CD4-positive, alpha-beta T cell treated with Interleukin-6 at 100 ng/mL for 8 hours (primary cell): ENCODE measurements at regions not wholly inside any gene's neighbourhood (a gene's known extent, or its start where the extent isn't known, plus 50 kb on each side); places are given as distances from the start of the nearest gene placed in this dataset.
"Not testable (repeated sequence)": the region's sequence is repeated elsewhere in the genome, so short reads cannot be mapped to it uniquely, and the experiment has no call there.

Experiments used
- DNase-seq: peaks from one replicate; pipeline ENCODE4 v3.0.0-alpha.2; 2020; ENCODE audit warnings: mixed read lengths, low spot score

DNA sequence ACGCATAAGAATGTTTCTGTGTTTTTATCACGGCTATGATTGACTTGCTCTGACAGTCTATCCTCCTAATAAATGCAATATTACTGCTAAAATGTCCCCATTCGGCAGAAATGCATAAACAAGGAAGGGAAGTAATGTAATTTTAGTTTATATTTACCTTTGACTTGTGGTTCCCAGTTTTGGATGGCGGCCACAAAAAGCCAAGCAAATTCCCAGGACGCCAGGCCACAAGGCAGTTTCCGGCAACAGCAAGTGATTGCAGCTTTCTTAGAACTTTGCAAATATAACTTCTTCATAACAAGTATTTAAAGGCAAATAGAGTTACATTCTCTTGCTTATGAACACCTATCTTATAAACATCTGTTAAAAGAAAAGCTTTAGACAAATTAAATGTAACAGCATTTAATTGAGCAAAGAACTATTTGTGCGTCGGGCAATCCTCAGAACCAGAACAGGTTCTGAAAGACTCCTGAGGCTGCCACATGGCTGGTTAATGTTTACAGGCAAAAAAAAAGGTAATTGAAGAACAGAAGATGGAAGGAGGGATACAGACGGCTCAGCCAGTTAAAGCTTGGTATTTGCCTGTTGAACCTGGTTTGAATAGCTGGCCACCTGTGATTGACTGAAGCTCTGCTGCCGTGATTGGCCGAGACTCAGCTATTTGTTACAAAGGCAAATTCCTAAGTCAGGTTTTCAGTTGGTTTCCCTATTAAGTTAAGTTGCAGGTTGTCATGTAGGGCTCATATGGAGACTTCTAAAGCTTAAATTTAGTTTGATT is 80.8 kb downstream of the C21orf91 start:
- no peak for DNase-seq

DNA sequence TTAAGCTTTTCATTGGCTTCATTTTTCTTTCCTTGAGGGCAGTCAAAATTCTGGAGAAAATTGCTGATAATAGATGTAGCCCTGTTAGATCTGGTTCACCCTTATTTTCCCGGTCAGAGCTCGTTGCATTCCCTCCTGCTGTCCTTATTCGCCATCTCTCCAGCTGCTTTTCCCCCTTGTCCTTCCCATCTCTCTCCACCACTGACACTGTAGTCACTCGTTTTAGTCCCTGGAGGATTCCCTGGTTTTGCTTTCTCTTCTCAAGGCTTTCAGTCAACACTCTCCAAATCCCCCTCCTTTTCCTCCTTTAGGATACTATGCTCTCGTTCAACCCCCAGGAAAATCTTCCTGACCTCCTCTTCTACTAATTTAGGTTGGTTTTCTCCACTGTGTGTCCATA is 83.1 kb downstream of the C21orf91 start:
- no peak for DNase-seq

DNA sequence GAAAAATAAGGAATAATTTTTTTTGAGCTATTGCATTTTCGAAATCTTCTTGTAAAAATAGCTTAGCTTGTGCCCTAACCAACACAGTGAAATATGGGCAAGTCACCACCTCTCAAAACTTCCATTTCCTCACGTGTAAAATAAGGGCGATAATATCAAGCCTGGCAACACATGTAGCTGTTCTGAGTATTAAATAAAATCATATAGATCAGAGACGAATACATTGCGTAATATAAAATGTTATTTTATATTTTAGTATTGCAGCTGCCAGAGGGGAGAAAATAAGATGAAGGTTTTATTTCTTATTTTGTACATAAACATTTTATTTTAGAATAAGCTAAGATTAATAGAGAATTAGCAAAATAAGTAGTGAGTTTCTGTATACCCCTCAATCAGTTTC is 85.9 kb downstream of the C21orf91 start:
- no peak for DNase-seq

DNA sequence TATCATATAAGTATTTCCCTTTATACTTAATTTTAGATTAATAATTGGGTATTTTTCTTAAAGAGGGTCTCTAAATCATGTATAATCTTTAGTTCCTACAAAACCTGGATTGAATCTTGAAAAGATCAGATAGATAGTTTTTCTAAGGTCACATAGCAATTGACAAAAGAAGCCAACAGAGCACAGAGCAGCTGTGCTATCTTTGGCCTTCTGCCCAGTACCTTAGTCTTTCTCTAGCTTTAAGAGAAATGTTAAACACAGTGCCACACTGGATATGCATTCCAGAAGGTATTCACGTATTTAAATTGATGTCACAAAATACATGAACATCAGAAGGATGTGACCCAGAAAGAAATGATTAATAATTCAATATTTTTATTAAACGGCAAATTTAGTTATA is 86.8 kb downstream of the C21orf91 start:
- DNase-seq: no peak

DNA sequence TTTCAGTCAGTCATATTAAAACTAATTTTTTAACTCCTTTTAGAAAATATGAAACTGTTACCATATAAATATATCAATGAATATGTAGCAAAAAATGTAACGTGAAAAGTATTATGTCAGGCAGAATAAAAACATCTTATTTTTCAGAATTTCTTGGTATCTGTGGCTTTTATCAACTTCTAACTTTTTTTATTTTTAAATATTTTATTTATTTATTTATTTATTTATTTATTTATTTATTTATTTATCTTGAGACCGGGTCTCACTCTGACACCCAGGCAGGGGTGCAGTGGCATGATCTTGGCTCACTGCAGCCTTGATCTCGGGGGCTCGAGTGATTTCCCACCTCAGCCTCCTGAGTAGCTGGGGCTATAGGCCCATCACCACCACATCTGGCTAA is 87.6 kb downstream of the C21orf91 start:
- DNase-seq: no peak

DNA sequence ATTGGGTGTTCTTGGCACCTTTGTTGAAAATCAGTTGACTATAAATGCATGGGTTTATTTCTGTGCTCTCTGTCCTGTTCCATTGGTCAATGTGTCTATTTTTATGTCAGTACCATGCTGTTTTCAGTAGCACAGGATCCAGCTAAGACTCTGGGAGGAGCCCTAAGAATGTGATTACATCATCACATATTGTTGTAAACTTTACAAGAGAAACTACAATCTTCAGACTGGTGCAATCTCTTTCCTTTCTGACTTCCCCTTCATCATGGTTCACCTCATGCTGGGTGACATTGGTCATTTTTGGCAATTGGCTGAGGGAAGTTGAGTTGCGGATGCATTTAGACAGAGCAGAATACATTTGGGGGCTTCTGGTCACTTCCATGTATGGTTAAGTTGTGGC is 88.4 kb downstream of the C21orf91 start:
- no peak for DNase-seq

DNA sequence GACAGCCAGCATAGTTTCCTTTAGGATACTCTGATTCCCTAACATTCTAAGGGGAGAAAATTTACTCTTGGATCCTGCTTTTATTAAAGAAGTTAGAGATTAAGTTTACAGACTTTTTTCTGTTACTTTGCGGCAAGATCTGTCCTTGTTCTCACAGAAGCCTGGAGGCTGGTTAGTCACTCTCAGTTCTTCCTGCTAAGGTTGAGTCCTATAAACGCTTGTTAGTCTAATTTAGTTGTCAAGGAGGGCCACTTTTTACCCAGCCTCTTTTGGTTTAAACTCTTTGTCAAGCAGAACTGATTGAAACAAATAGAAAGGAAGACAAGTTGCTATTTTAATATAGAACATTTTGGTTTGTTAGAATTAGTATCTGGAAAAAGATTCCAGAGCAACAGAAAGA is 89.7 kb downstream of the C21orf91 start:
- no peak for DNase-seq

DNA sequence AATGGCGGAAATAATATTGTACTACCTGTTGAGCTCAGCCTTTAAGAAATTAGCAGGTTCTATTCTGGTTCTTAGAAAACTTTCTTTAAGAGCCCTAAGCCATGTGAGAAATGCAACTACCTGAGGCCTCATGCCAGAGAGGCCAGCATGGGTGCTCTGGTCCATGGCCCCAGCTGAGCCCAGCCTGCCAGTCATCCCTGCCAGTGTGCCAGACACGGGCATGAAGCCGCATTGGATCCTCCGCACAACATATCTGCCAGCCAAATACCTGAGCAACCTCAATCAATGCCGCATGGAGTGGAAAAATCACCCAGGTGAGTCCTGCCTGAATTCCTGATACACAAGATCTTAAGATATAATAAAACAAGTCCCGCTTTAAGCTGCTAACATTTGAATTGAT is 91.8 kb downstream of the C21orf91 start:
- DNase-seq: no peak

DNA sequence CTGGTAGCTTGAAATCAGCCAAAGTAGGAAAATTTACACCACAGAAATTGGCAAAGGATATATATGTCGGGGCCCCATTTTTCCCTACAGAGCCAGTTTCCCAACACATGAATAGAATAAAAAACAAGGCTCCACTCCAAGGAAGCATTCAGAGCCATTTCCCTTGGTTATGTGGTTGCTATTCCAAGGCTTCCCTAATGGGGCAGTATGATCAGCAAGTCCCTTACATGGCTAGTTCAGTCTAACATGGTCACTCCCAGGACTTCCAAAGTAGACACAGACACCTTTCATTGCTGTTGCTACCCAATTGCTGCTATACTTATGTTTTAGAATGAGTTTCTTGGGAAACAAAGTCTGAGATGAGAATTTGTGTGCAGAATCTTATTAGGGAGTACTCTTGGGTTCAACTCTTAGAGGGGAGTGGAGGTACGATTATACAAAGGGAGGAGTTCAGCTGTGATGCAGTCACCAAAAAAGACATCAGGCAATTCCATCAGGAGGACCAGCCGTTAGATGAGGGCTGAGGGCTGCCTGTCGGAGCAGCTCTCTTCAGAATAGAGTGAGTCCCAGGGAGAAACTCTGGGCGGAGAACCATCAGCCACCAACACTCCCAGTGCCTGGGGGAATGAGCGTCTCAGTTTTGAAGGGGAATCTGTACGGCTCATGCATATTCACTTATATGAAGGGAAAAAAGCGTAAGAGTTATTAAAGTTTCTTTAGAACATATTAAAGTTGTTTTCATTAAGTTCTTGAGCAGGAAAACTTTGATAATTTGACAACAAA is 92.9 kb downstream of the C21orf91 start:
- no peak for DNase-seq

DNA sequence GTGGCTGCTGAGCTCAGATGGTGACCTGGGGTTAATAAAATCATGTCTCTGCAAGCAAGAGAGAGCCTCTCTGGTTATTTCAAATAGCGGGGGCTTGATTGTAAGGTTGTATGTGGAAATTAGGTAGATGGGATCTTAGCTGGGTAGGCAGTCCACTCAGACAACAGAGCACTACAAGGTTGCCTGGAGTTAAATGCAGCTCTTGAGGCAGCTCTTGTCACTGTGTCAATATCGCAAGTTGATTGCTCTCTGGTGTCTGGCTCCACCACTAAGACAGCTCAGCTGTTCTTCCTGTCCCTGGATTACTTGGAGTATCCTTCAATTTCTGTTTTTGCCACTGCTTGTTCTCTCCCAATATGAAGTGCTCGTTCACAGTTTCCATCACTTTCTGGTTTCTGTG is 93.8 kb downstream of the C21orf91 start:
- no peak for DNase-seq

DNA sequence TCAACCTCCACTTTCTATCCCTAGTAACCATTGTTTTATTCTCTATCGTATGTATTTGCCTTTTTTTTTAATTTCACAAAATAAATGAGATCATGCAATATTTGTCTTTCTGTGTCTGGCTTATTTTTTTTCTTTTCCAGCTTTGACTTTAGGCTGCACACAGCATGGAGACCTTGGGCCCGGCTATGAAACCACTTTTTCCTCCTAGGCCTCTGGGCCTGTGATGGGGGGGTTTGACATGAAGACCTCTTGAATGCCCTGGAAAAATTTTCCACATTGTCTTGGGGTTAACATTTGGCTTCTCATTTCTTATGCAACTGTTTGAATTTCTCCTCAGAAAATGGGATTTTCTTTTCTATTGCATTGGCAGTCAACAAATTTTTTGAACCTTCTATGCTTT is 100.2 kb upstream of the BTG3 start:
- DNase-seq: no peak

DNA sequence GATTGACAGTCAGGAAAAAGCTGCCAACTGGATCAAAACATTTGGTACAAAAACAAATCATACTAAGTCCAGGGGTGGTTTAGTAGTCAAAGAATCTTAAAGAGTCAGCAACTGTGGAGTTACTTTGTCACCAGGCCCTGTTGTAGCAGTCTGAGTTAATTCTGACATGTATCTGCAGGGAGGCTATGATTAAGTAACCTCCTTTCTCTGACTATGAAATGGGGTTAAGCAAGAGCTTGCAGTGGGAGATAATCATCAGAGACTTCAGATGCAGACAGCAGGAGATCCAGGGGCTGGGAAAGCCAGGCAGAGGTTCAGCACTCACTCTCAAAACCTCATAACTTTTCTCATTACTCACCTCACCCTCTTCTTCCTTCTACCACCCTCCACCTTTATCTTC is 99.2 kb upstream of the BTG3 start:
- no peak for DNase-seq

DNA sequence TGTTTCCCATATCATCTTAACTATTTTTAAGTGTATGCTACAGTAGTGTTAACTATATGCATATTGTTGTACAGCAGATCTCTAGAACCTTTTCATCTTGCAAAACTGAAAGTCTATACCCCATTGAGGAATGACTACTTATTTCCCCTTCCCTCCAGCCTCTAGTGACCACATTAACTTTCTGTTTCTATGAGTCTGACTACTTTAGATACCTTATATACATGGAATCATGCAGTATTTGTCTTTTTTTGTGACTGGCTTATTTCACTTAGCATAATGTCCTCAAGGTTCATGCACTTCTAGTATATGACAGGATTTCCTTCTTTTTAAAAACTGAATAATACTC is 96.5 kb upstream of the BTG3 start:
- no peak for DNase-seq

DNA sequence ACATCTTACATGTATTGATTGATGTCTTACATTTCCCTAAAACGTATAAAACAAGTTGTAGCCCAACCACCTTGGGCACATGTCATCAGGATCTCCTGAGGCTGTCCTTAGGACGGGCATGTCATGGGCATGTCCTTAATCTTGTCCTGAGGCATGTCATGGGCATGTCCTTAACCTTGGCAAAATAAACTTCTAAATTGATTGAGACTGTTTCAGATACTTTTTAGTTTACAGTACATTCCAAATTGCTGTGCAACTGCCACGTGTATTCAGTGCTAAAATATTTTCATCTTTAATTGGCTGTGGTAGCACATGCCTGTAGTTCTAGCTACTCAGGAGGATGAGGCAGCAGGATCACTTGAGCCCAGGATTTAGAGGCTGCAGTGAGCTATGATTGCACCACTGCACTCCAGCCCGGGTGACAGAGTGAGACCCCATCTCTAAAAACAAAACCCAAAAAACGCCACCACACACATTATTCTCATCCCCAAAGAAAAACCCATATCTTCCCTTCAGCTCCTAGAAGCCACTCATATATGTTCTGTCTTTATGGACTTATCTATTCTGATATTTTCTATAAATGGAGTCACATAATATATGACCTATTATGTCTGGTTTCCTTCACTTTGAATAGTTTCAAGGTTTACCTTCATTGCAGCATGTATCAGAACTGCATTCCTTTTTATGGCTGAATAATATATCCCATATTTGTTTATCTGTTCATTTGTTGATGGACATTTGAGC is 96.0 kb upstream of the BTG3 start:
- no peak for DNase-seq

DNA sequence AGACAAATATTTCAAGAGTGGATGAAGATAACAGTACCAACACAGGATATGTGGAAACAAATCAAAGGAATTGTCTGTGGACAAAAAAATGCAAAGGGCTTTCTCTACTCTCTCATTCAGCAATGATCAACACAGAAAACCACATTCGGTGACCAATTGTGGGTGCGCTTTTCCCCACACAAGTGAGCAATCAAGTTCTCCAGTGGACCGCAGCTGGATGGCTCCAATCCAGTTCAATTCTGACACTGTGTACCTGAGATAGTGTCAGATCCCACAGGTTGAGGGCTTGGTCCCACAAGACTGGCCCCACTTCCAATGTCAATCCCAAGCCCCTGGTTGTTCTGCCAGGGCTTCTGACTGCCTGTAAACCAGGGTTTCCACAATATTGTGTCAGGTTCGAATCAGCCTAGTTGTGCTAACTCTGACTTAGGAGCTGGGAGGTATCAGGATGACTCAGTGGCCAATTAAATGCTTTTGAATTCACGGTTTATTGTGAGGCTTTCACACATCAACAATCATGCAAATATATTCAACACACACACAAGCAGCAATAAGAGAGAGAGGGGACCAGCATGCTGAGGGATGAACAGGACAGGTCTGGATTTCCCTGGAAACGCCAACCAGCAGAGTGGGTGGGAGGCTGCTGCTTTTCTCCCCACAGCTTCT is 87.0 kb upstream of the BTG3 start:
- DNase-seq: no peak

DNA sequence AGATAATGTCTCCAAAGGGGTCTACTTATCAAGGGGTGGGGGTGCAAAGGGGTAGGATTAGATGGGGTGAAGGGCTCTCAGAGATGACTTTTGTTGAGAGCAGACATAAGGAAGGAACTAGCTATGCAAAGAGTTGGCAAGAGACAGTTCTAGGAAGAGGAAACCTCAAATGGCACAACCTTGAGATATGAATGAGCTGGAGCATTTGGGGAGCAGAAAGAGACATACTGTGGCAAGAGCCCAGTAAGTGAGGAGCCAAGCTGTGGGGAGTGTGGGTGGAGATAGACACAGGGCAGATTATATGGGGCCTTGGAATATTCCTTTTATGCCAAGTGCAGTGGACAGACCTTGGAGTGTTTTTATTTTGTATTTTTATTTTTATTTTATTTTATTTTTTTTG is 84.8 kb upstream of the BTG3 start:
- DNase-seq: no peak

DNA sequence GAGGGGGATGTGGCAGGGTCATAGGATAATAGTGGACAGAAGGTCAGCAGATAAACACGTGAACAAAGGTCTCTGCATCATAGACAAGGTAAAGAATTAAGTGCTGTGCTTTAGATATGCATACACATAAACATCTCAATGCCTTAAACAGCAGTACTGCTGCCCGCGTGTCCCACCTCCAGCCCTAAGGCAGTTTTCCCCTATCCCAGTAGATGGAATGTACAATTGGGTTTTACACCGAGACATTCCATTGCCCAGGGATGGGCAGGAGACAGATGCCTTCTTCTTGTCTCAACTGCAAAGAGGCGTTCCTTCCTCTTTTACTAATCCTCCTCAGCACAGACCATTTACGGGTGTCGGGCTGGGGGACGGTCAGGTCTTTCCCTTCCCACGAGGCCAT is 81.7 kb upstream of the BTG3 start:
- DNase-seq: not testable (repeated sequence)

DNA sequence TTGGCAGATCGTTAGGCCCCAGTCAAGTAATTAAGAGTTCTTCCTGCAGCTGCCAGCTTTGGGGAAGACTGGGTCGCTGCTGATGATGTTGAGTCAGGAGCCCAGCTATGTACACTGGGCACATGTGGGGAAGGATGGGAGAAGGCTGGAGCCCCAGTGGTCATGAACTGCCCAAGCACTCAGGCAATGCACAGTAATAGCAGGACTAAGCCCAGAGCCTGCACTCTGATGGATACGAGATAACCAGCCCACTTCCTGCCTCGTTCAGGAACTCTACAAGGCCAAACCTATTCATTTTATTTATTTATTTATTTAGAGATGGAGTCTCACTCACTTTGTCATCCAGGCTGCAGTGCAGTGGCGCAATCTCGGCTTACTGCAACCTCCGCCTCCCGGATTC is 81.1 kb upstream of the BTG3 start:
- no peak for DNase-seq

DNA sequence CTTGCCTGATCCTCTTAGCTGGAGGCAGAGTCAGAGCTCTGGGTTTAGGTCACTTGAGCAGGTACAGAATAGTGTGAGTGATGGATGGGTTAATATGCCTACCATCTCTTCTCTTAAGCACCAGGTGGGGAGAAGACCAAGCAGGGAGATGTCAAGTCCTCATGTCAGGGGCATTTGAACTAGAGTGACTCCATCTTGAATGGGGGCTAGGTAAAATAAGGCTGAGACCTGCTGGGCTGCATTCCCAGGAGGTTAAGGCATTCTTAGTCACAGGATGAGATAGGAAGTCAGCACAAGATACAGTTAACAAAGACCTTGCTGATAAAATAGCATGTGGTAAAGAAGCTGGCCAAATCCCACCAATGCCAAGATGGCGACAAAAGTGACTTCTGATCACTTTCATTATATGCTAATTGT is 77.4 kb upstream of the BTG3 start:
- no peak for DNase-seq

DNA sequence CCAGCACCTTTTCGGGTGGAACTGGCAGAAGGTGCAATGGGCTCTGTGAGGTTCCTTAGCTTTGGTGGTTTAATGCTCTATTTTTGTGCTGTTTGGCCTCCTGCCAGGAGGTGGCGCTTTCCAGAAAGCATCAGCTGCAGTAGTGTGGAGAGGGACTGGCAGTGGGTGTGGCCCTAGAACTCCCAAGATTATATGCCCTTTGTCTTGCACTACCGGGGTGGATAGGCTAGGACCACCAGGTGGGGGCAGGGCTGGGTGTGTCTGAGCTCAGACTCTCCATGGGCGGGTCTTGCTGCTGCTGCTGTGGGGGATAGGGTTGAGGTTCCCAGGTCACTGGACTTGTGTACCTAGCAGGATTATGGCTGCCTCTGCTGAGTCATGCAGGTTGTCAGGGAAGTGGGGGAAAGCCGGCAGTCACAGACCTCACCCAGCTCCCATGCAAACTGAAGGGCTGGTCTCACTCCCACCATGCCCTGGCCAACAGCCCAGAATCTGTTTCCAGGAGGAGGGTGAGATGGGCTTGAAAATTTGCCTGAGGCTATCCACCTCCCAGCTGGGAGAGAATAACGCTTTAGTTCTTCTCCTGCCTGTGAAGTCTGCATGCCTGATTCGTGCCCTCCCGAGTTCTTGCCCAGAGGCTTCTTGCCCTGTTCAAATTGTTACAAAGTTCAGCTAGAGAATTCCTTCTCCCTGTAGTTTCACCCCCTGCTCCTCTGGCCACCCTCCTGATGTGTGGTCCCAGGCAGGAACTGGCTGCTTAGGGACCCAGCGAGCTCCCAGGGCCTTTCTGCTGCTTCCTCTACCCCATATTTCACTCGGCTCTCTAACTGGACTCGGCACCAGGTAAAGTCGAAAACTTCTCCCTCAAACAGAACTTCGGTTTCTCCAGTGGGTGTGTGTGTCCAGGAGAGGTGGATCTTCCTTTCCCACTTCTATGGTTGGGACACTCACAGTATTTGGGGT is 76.5 kb upstream of the BTG3 start:
- DNase-seq: no peak

DNA sequence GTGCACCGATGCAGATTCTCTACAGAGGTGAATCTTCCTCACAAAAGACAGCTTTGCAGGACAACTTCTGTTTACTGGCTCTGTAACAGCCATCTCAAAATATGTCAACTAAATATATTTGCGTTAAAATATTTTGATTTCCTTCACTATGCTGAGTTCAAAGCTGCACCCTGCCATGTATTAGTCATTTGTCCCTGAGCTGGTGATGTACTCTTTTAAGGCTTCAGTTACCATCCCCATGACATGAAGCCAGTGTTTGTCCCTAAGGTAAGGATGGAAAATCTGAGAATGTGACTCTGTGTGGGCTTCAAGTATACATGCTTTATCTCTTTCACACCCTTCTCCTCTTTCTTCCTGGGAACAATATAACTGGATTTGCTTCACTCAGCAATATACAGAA is 70.2 kb upstream of the BTG3 start:
- no peak for DNase-seq
